ENCODE measurements at regions not wholly inside any gene's neighbourhood (a gene's known extent, or its start where the extent isn't known, plus 50 kb on each side); places are given as distances from the start of the nearest gene placed in this dataset.
"Not testable (repeated sequence)": the region's sequence is repeated elsewhere in the genome, so short reads cannot be mapped to it uniquely, and the experiment has no call there.

DNA sequence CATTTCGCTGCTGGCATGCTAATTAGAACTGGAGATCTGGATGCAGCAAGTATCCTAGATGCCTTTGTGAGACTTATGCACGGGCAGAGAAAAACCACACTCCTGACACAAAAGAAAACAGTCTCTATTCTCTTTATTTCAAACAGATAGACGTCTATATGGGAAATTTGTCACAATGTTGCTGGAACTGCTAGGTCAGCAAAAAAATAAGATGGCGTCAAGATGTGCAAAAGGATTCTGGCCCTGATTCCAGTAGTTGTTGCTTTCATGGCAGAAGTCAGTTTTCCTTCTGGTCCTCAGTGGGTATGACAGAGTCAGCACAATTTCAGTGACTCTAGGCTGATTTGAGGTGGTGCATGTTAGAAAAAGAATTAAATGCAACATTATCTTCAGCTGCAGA lies 1068.0 kb downstream of the SLITRK5 start:
- DNase-seq: no peak

DNA sequence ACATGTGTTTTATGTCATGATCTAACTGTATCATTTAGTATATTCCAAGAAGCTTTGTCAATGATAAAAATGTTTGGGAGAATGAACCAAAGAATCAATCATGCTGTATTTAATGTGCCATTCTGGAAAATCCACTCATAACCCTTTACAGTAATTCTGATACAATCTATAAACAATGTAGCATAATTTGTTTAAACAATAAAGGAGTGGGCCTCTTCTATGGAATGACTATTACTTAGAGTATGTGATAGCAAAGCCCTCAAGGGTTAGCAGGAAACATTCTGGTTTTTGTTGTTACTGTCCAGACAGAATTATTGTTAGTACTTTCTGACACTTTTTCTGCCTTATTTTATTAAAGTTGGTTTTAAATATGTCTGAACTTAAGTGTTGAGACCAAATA lies 1073.1 kb downstream of the SLITRK5 start:
- no peak for DNase-seq

GRCh38 chr13:88745011-88745410 lies 1073.8 kb downstream of the SLITRK5 start:
- no peak for DNase-seq

DNA sequence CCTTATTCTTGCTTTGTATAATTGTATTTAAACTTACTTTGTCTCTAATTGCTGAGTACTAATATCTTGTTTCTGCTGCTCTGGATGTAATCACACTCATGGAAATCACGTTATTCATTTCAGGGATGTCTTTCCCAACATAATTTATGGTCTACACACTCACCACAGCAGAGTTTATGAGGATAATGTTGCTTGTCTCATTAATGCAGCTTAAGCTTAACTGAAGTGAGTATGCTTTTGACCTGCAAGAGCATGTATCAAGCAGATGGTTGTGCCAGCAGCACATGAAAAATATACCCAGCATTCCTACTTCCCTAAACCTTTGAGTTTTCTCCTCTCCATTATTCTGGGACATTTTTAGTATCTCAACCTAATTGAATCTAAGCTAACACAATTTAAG lies 1080.9 kb downstream of the SLITRK5 start:
- no peak for DNase-seq

- DNase-seq: no peak
Observed at GRCh38 chr13:88754141-88754540, 1083.0 kb downstream of the SLITRK5 start.

DNA sequence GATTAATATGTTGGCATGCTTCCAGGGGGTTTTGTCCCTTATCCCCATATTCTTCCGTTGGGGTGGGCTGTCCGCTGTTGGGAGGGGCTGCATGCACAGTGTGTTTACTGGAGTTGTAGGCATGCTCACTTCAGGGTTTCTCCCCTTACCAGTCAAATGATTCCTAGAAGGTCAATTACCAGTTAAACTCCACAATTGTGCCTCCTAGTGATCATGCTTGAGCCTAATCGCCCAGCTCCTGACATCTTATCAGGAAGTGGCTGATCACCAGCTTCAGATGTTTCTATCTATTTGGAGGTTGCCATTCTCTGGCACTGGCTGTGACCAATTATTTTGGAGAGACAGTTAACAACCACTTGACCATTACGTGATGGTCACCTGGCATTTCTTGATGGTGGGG lies 1090.0 kb downstream of the SLITRK5 start:
- no peak for DNase-seq

DNA sequence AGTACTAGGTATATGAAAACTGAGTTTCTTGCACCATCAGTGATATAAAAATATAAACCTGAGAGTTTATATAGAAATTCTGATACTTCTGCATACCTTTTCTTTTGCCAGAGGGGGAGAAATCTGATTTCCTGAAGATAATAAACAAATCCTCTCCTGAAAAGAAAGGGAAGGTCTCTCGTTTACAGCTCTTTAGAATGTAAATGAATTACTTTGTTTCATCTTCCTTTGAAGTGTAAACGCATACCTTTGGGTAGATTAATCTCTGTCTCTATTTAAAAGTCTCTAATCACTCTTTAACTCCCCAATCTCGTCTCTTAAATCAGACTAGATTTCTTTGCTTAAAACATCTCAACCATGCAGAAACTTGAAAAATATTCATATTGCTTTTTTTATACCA lies 1092.9 kb downstream of the SLITRK5 start:
- no peak for DNase-seq

GRCh38 chr13:88800505-88800904 lies 1129.3 kb downstream of the SLITRK5 start:
- no peak for DNase-seq

- no peak for DNase-seq
Observed at GRCh38 chr13:88801361-88801760, 1130.2 kb downstream of the SLITRK5 start.

DNA sequence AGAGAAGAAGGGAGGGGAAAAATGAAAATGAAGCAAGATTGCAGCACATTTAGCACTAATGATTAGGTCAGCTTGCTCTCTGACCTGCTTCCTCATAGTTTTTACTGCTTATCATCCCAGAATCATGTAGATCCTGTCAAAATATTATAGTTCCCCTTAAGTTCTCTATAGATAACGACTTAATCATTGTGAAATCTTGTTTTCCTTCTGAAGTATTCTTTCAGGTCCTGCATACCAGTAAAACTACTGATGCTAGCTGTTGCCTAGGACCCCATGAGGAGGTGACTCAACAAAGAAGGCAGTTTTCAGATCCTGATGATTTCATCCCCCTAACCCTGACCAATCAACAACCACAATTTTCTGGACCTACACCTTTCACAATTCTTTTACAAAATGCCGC lies 1131.7 kb downstream of the SLITRK5 start:
- DNase-seq: no peak

DNA sequence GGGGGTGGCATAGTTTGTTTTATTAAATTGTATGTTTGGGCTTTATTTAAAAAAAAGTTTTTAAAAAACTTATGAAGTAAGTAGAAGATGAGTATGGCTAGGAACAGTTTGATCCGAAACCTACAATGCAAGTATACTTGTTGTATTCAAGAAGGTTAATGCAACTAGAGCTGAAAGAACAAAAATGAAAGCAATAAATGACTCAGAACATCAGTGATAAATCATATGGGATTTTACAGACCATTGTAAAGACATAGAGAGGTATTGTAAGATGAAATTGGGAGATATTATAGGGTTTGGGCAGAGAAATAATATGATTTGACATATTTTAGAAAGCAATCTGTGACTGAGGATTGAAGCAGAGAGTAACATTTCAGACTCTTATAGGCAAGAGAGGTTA lies 1135.3 kb downstream of the SLITRK5 start:
- no peak for DNase-seq

DNA sequence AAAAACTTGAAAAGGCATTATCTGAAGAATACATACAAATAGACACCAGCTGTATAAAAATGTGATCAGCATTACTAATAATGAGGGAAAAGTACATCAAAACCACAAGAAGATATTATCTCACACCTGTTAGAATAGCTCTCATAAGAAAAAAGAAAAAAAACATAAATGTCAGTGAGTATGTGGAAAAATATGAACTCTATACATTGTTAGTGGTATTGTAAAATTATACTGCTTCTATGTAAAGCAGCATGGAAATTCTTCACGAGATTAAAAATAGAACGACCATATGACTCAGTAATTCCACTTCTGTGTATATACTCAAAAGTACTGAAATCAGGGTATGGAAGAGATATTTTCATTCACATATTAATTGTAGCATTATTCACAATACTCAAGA lies 1146.4 kb downstream of the SLITRK5 start:
- DNase-seq: no peak

GRCh38 chr13:88823114-88823513 lies 1151.9 kb downstream of the SLITRK5 start:
- DNase-seq: no peak

- DNase-seq: no peak
Observed at GRCh38 chr13:88824218-88824617, 1153.0 kb downstream of the SLITRK5 start.

GRCh38 chr13:88840085-88840484 lies 1168.9 kb downstream of the SLITRK5 start:
- no peak for DNase-seq

DNA sequence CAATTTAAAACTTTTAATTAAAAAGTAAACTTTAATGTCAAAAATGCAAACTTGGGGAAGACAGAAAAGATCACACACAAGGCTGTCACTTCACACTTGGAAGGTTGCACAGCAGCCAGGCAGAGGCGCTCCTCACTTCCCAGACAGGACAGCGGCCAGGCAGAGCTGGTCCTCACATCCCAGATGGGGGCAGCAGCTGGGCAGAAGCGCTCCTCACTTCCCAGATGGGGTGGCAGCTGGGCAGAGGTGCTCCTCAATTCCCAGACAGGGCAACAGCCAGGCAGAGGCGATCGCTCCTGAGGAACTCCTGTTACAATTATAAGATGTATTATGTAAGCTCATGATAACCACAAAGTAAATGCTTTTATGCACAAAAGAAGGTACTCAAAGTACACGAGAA lies 1181.1 kb downstream of the SLITRK5 start:
- not testable (repeated sequence) for DNase-seq

DNA sequence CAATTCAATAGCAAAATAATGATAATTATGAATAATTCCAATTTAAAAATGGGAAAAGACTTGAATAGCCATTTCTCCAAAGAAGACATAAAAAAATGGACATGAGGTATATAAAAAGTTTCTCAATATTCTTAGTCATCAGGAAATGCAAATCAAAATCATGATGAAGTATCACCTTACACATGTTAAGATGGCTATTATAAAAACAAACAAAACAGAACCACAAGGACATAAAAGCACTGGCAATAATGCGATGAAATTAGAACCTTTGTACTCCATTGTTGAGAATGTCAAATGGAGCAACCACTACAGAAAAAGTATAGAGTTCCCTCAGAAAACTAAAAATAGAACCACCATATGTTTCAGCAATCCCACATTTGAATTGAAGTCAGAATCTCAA lies 1186.1 kb downstream of the SLITRK5 start:
- no peak for DNase-seq

DNA sequence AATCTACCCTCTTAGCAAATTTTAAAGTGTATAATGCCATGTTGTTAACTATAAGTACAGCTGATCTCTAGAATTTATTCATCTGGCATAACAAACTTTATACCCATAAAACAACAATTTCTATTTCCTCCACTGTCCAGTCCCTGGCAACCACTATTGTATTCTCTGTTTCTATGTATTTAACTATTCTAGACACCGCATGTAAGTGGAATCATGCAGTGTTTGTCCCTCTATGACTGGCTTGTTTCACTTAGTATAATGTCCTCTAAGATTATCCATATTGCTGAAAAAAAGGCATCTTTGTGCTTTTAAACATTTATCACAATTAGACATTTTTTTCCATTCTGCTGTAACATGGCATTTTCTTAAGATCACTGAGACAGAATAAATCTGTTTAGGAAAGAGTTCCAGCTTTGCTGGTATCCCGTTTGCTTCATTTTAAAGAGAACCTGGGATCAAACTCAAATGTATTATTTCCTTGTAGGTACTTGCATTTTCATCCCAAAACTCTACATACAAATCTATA lies 1191.0 kb downstream of the SLITRK5 start:
- DNase-seq: no peak

DNA sequence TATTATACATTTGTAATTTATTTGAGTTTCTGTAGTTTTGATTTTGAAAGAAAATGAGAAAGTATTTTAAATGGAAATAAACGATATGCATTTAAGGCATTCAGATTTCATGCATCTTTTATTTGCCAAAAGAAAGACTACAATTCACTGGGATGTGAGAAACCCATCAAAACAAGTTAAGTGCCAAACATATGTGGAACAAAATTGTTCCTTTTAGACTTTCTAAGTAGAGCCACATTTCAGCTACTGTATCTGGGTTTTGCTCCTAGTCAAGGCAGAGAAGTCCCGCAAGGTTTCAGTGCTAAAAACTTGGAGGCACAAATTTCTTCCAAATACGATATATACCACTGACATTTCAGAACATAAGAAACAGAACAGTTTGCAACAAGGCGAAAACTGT lies 1191.9 kb downstream of the SLITRK5 start:
- DNase-seq: no peak

DNA sequence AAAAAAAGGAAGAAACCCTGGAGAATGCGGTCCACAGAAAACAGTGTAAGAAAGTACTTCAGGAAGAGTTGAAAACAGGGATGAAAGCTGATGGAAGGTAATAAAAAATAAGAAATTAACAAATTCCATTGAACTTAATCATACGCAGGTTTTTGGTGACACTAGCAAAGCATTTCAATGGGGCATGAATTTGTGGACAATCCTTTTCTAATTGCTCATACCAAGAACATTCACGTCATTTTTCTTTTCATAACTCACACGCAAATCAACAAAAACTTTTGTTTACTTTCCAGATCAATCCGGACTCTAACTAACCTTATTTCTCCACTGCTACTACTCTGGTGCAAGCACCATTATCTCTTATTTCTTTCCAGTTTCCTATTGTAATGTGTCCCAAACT lies 1195.0 kb downstream of the SLITRK5 start:
- DNase-seq: no peak

- DNase-seq: no peak
Observed at GRCh38 chr13:88883741-88884140, 1212.6 kb downstream of the SLITRK5 start.

DNA sequence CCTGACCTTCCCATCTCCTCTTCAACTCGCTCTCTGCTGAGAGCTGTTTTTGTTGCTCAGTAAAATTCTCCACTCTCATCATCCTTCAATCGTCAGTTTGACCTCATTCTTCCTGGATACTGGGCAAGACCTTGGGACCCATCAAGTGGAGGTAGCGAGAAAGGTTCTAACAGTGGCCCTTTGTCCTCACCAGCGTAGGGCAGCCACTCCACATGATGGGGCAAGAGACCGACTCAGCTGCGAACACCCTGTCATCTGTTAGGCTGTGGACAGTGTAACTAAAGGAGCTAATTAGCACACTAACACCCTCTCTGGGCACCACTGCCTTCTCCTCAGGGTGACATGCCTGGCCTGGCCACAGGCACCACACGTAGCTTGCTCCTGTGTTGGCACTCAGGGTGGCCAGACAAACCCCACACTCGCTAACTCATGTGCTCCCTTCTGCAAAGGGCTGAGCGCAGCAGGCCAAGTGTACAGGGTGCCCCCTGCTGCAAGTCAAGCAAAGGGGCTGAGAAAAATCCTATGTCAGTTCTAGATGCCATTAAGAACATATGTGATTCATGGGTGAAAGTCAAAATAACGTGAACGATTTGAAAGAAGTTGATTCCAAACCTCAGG lies 1216.0 kb downstream of the SLITRK5 start:
- DNase-seq: no peak

DNA sequence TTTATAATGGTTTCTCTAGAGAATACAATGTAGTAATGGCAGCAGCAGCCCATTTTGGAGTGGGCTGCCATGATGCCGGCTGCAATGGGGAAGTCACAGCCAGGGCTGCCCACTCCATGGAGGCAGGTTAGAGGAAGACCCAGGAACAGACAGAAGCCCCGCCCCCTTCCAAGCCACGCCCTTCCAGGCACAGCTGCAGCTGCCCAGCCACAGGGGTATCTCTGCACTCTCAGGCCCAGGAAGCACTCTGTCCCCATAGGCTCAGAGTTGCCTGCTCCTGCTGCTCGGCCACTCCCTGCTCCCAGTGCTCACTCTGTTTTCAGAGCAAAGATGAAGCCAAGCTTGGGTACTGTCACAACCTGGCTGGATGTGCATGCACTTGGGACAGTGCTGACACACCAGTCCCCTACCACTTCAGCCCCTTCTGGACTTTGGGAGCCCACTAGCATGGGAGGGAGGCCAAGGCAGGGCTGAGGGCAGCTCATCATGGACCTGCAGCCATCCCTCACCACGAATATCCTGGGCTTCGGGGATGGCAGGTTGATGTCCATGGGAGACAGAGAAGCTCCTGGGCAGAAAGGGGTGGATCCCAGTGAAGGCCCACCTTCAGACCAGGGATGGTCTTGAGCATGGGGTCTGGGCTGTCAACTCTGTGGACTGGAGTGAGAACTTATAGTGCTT lies 1224.2 kb downstream of the SLITRK5 start:
- DNase-seq: no peak

GRCh38 chr13:88896466-88896865 lies 1225.3 kb downstream of the SLITRK5 start:
- no peak for DNase-seq

DNA sequence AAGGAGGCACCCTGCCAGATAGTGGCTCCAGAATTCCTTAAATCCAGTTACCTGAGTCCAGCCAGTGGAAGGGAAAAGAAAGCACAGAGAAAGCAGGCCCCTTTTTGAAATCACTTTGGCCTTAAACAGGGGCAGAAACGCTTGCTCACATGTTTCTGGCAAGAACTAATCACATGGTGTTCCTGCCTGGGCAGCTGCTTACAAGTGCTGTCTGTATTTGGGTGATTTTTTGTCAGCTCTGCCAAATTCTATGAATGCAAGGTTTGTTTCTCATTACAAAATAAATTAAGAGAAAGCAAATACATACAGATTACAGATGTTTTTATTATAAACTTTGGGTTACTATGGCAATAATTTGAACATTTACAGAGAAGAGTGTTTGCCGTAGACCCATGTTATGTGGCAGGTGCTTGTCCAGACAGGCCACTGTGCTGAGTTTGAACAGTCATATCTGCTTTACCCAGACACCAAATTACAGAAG lies 1237.8 kb downstream of the SLITRK5 start:
- no peak for DNase-seq
